NCI-H146 treated with DMSO at 0.1 percent for 48 hours (cell line): ENCODE measurements at regions not wholly inside any gene's neighbourhood (a gene's known extent, or its start where the extent isn't known, plus 50 kb on each side); places are given as distances from the start of the nearest gene placed in this dataset.
"Not testable (repeated sequence)": the region's sequence is repeated elsewhere in the genome, so short reads cannot be mapped to it uniquely, and the experiment has no call there.

ENCODE experiments used
- DNase-seq: peaks from one replicate; lab custom pipeline; 2025; ENCODE audit not compliant: unreplicated experiment; lab: John Stamatoyannopoulos, UW

- no peak for DNase-seq
These were observed 85.2 kb upstream of the HNMT start for GRCh38 chr2:137879121-137879520.

DNA sequence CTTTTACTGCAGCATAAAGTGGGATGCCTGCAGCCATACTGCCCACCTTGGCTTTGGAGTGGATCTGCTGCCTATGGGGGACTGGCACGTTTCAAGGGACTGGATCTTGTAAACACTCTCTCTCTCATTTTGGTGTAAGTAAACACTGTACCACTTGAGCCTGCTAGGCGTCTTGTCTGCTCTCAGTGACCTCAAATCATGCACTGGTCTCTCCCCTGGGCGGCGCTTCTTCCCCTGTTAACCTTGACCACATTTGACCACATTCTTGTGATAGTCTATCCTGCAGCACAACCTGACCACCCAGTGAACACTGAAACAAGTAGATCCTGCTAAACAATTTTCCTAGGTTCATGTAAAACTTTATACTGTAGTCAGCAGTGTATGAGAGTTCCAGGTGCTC, 82.6 kb upstream of the HNMT start:
- DNase-seq: no peak

DNA sequence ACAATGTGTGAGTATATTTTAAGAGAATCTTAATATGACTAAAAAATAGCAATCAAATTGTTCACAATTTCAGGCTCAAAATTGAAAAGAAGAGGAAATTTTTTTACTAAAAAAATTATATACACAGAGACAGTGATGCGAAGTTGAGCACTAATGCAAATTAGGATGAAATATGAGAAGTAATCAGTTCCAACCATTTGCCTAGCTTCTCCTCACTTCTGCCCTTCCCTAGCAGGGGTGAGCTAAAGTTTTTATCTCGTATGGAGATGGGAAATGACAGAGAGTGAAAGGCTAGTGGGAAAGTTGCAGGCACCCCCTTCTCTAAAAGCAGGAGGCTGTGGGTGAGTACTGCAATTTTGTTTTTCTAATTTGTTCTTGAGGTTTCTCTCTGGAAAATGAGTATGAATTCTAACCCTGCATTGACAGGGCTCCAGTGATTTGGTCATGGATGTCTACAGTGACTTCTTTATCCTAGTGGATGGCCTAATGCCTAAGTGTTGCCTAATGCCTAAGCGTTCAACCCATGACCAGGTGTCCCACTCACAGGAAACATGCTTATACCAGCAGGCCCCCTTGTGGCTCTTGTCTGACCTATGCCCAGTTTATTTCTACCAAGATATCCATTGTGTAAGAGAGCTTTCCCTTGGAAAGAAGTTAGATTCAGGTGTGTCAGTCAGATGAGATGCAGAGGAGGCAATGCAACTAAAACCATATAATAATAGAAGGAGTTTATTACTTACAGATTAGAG, 78.0 kb upstream of the HNMT start:
- peak; percentile 52 for DNase-seq

GRCh38 chr2:137888845-137889244, 75.4 kb upstream of the HNMT start:
- peak; percentile 88 for DNase-seq

GRCh38 chr2:137892739-137893138, 71.5 kb upstream of the HNMT start:
- peak; percentile 99 for DNase-seq

DNA sequence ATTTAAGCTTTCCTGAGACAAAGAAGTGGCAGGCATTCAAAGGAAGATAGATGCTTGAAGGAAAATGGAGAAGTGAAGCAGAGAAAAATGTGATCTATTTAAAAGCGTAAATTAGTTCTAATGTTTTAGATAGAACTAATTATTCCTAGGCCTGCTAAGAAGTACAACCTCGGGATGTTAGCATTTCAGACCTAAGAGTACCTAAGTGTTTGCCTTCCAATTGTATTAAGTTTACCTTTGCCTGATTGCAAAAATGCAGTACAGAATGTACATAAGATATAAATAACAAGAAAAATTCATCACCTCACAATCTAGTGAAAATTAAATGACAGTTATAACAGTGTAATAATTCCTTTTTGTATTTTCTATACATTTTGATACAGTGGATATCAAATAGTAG, 71.1 kb upstream of the HNMT start:
- no peak for DNase-seq

GRCh38 chr2:137896467-137896866, 67.8 kb upstream of the HNMT start:
- no peak for DNase-seq

GRCh38 chr2:137897082-137897481, 67.2 kb upstream of the HNMT start:
- DNase-seq: no peak

DNA sequence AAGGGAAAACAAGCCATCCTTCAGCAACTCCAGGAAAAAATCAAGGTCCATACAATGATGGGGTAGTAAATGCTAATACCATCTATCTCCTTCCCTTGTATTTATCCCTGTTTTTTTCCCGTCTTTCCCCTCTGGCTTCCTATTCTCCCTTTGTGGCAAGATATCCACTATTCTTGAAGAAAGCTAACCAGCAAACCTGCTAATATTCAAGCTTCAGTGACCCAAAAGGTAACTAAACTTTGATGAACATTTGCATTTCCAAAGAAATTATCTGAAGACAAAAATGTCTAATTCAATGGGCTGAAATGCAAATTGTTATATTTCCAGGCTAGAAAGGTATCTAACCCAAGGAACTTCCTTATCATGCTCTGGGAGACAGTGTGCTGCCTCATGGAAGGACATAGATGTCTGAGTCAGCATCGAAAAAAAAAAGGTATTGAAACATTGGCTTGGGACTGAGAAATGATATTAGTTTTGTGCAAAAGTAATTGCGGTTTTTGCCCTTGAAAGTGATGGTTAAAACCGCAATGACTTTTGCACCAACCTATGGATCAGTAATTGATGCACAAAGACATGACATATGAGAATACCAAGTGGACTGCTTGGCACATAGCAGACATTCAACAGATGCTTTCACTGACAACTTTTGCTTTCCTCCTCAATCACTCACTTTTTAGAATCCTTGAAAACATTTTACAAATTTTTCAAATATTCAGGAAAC, 63.7 kb upstream of the HNMT start:
- DNase-seq: no peak

- DNase-seq: peak; percentile 33
These were observed 53.6 kb upstream of the HNMT start for GRCh38 chr2:137910641-137911040.

DNA sequence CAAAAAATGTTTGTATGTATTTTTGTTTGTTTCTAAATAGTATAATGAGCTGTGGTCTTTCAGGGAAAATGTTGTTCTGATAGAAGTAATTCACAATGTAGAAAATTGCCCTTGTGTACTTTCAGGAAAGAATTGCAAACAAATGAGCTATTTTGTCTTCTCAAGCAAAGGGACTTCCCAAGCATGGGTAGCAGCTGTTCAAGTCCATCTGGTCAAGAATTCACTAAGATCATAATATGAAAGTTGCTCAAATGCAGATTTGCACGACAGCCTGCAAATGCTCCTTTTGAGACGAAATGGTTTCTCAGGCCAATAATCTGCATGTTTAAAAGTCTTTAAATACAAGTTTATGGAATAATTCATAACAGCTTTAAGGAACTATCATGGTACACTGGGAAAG, 51.9 kb upstream of the HNMT start:
- no peak for DNase-seq

GRCh38 chr2:137913169-137913568, 51.1 kb upstream of the HNMT start:
- no peak for DNase-seq

GRCh38 chr2:137913648-137914047, 50.6 kb upstream of the HNMT start:
- DNase-seq: not testable (repeated sequence)
